ENCODE measurements at regions not wholly inside any gene's neighbourhood (a gene's known extent, or its start where the extent isn't known, plus 50 kb on each side); places are given as distances from the start of the nearest gene placed in this dataset.

- TF ChIP-seq CTCF (IDR thresholded peaks at IDR 0.05) (no peak), EZH2phosphoT487 (IDR thresholded peaks at IDR 0.05) (no peak), EZH2 (IDR thresholded peaks at IDR 0.05) (no peak)
Observed at GRCh38 chr5:29240379-29240778, 1953.1 kb upstream of the CDH6 start.
